Astrocyte (in vitro differentiated cells and primary cell): ENCODE measurements at regions not wholly inside any gene's neighbourhood (a gene's known extent, or its start where the extent isn't known, plus 50 kb on each side); places are given as distances from the start of the nearest gene placed in this dataset.

ENCODE experiments used
- DNase-seq: peaks from one replicate; pipeline ENCODE4 v3.0.0-alpha.2; 2010; ENCODE audit warnings: low read depth
- FAIRE-seq: peaks from 2 replicates; lab custom pipeline; 2011; peaks lifted over from hg19 to GRCh38; lab: Jason Lieb, UNC
- H2AFZ ChIP-seq: 2 replicates; pipeline ENCODE4 v1.6.0; 2012; ENCODE audit warnings: low read depth, low read length, inconsistent platforms
- H3K27ac ChIP-seq: 2 replicates; pipeline ENCODE4 v1.5.1; 2011; ENCODE audit warnings: low read depth, low read length, inconsistent platforms
- H3K27me3 ChIP-seq: 2 replicates; pipeline ENCODE4 v1.6.0; 2011; ENCODE audit warnings: low read length, inconsistent platforms; ENCODE audit not compliant: insufficient read depth
- H3K36me3 ChIP-seq: 2 replicates; pipeline ENCODE4 v1.5.1; 2011; ENCODE audit warnings: low read length, inconsistent platforms; ENCODE audit not compliant: insufficient read depth
- H3K4me1 ChIP-seq: 2 replicates; pipeline ENCODE4 v1.5.1; 2011; ENCODE audit warnings: low read length, inconsistent platforms; ENCODE audit not compliant: insufficient read depth
- H3K4me2 ChIP-seq: 2 replicates; pipeline ENCODE4 v1.6.0; 2012; ENCODE audit warnings: low read length, inconsistent platforms
- H3K4me3 ChIP-seq: 2 replicates; pipeline ENCODE4 v1.5.1; 2011; ENCODE audit warnings: low read depth, mild to moderate bottlenecking, low read length, inconsistent platforms; ENCODE audit not compliant: insufficient read depth
- H3K79me2 ChIP-seq: 2 replicates; pipeline ENCODE4 v1.6.0; 2012; ENCODE audit warnings: mild to moderate bottlenecking, low read length, inconsistent platforms; ENCODE audit not compliant: insufficient read depth
- H3K9ac ChIP-seq: 2 replicates; pipeline ENCODE4 v1.6.0; 2012; ENCODE audit warnings: mild to moderate bottlenecking, low read length, inconsistent platforms
- H3K9me3 ChIP-seq: 2 replicates; pipeline ENCODE4 v1.5.1; 2012; ENCODE audit warnings: low read depth, mild to moderate bottlenecking, low read length, inconsistent platforms; ENCODE audit not compliant: insufficient read depth
- H4K20me1 ChIP-seq: 2 replicates; pipeline ENCODE4 v1.6.0; 2012; ENCODE audit warnings: low read length, inconsistent platforms; ENCODE audit not compliant: insufficient read depth
- H3K27ac Mint-ChIP-seq: one replicate; pipeline ENCODE4 v1.8.0; 2021; ENCODE audit warnings: mild to moderate bottlenecking, mixed read lengths; ENCODE audit not compliant: unreplicated experiment
- H3K27me3 Mint-ChIP-seq: one replicate; pipeline ENCODE4 v1.8.0; 2021; ENCODE audit warnings: low read depth, mixed read lengths; ENCODE audit not compliant: unreplicated experiment
- H3K36me3 Mint-ChIP-seq: one replicate; pipeline ENCODE4 v1.8.0; 2021; ENCODE audit warnings: low read depth, mixed read lengths; ENCODE audit not compliant: unreplicated experiment
- H3K4me1 Mint-ChIP-seq: one replicate; pipeline ENCODE4 v1.8.0; 2021; ENCODE audit warnings: low read depth, mixed read lengths; ENCODE audit not compliant: unreplicated experiment
- H3K4me3 Mint-ChIP-seq: one replicate; pipeline ENCODE4 v1.8.0; 2021; ENCODE audit warnings: mild to moderate bottlenecking, moderate library complexity, mixed read lengths; ENCODE audit not compliant: unreplicated experiment
- H3K9me3 Mint-ChIP-seq: one replicate; pipeline ENCODE4 v1.8.0; 2021; ENCODE audit warnings: mild to moderate bottlenecking, mixed read lengths; ENCODE audit not compliant: unreplicated experiment
- EZH2 ChIP-seq: IDR thresholded peaks from 2 replicates; pipeline ENCODE4 v1.6.1; 2012; ENCODE audit warnings: mild to moderate bottlenecking, low read length, inconsistent platforms; ENCODE audit not compliant: insufficient read depth
- TF ChIP-seq, protein P1 (sequence below): IDR thresholded peaks from 2 replicates; pipeline ENCODE4 v1.5.1; 2011; ENCODE audit warnings: low read depth, mild to moderate bottlenecking, inconsistent platforms, low read length, moderate library complexity; ENCODE audit not compliant: insufficient read depth

DNA sequence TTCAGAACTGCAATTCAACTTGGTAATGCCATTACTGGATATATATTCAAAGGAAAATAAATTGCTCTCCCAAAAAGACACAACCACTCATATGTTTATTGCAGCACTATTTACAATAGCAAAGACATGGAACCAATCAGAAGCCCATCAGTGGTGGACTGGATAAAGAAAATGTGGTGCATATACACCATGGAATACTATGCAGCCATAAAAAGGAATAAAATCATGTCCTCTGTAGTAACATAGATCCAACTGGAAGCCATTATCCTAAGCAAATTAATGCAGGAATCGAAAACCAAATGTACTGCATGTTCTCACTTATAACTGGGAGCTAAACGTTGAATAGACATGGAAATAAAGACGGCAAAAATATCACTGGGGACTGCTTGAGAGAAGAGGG is 117.0 kb downstream of the MAP3K21 start:
- H3K4me1 Mint-ChIP-seq, result peaks cover 4% of the 10 kb centered on the region
- no peak overlapping the region for H3K4me3 Mint-ChIP-seq
- H3K9ac ChIP-seq, result no peak overlapping the region
- DNase-seq (no peak), FAIRE-seq (no peak)
- H3K79me2 ChIP-seq, result no peaks in the 10 kb centered on the region
- H3K4me1 ChIP-seq, result peaks cover 16% of the 10 kb centered on the region
- TF ChIP-seq, protein P1, sequence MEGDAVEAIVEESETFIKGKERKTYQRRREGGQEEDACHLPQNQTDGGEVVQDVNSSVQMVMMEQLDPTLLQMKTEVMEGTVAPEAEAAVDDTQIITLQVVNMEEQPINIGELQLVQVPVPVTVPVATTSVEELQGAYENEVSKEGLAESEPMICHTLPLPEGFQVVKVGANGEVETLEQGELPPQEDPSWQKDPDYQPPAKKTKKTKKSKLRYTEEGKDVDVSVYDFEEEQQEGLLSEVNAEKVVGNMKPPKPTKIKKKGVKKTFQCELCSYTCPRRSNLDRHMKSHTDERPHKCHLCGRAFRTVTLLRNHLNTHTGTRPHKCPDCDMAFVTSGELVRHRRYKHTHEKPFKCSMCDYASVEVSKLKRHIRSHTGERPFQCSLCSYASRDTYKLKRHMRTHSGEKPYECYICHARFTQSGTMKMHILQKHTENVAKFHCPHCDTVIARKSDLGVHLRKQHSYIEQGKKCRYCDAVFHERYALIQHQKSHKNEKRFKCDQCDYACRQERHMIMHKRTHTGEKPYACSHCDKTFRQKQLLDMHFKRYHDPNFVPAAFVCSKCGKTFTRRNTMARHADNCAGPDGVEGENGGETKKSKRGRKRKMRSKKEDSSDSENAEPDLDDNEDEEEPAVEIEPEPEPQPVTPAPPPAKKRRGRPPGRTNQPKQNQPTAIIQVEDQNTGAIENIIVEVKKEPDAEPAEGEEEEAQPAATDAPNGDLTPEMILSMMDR, result no peak
- TF ChIP-seq EZH2, result no peak
- no peak overlapping the region for H3K27ac ChIP-seq
- H3K9me3 ChIP-seq, result no peaks in the 10 kb centered on the region
- H3K36me3 Mint-ChIP-seq, result no peaks in the 10 kb centered on the region
- no peaks in the 10 kb centered on the region for H4K20me1 ChIP-seq
- no peak overlapping the region for H2AFZ ChIP-seq
- H3K36me3 ChIP-seq, result no peaks in the 10 kb centered on the region
- peaks cover 2% of the 10 kb centered on the region for H3K27me3 Mint-ChIP-seq
- H3K27ac Mint-ChIP-seq, result no peak overlapping the region
- H3K4me2 ChIP-seq, result no peak overlapping the region
- H3K9me3 Mint-ChIP-seq, result peaks cover 6% of the 10 kb centered on the region
- no peak overlapping the region for H3K4me3 ChIP-seq
- H3K27me3 ChIP-seq, result no peaks in the 10 kb centered on the region

DNA sequence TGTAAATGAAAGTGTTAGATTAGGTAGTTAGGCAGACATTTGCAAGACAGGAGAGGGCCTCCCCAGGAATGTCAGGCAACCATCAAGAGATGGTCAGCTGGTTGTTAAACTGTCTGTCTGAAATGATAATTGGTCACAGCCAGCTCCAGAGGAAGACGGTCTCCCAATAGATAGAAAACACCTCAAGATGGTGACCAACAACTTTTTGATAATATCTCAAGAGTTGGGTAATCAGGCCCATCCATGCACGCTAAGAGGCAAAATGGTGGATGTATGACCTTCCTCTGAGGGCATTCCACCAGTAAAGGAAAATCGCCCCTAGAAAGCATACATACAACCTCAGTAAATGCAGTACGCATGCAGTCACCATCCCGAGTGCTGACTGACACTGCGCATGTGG is 118.2 kb downstream of the MAP3K21 start:
- H3K27ac ChIP-seq, result no peak overlapping the region

DNA sequence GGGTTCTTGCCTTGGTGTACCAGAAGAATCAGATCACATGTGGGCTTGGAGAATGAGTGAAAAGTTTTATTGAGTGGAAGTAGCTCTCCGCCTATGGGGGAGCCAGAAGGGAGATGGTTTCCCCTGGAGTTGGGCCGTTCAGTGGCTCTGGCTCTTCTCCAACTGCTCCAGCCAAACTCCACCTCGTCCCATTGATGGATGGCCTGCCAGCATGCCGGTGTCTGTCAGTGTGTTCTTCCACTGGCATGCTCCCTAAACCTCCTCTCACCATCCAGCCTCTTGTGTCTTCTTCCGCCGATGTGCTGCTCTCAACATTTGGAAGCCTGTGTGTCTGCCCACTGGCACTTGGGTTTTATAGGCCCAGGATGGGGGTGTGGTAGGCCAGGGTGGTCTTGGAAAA is 119.4 kb downstream of the MAP3K21 start:
- TF ChIP-seq, protein P1, result no peak
- TF ChIP-seq EZH2, result no peak
- Histone ChIP-seq H3K79me2 (no peaks in the 10 kb centered on the region), H3K27me3 (no peaks in the 10 kb centered on the region), H3K9me3 (no peaks in the 10 kb centered on the region), H3K27ac (no peak overlapping the region), H3K9ac (no peak overlapping the region), H3K36me3 (no peaks in the 10 kb centered on the region), H4K20me1 (no peaks in the 10 kb centered on the region), H3K4me2 (no peak overlapping the region), H2AFZ (no peak overlapping the region), H3K4me1 (peaks cover 9% of the 10 kb centered on the region), H3K4me3 (no peak overlapping the region)
- H3K36me3 Mint-ChIP-seq, result no peaks in the 10 kb centered on the region
- FAIRE-seq (no peak), DNase-seq (no peak)
- no peaks in the 10 kb centered on the region for H3K27me3 Mint-ChIP-seq
- peaks cover 4% of the 10 kb centered on the region for H3K4me1 Mint-ChIP-seq
- H3K27ac Mint-ChIP-seq, result no peak overlapping the region
- H3K9me3 Mint-ChIP-seq, result peaks cover 6% of the 10 kb centered on the region
- H3K4me3 Mint-ChIP-seq, result no peak overlapping the region

More for the DNA sequence above, 118.2 kb downstream of the MAP3K21 start:
- Mint-ChIP-seq H3K36me3 (no peaks in the 10 kb centered on the region), H3K4me3 (no peak overlapping the region), H3K4me1 (peaks cover 4% of the 10 kb centered on the region), H3K27me3 (no peaks in the 10 kb centered on the region), H3K27ac (no peak overlapping the region), H3K9me3 (peaks cover 6% of the 10 kb centered on the region)
- H2AFZ ChIP-seq, result no peak overlapping the region
- H4K20me1 ChIP-seq, result no peaks in the 10 kb centered on the region
- H3K9ac ChIP-seq, result no peak overlapping the region
- no peaks in the 10 kb centered on the region for H3K9me3 ChIP-seq
- peaks cover 11% of the 10 kb centered on the region for H3K4me1 ChIP-seq
- no peaks in the 10 kb centered on the region for H3K27me3 ChIP-seq
- no peak for TF ChIP-seq EZH2
- TF ChIP-seq, protein P1, result no peak
- FAIRE-seq (no peak), DNase-seq (no peak)
- no peaks in the 10 kb centered on the region for H3K36me3 ChIP-seq
- no peak overlapping the region for H3K4me3 ChIP-seq
- H3K4me2 ChIP-seq, result no peak overlapping the region
- H3K79me2 ChIP-seq, result no peaks in the 10 kb centered on the region
